Right renal cortex interstitium (tissue), 3 donors: ENCODE measurements at regions not wholly inside any gene's neighbourhood (a gene's known extent, or its start where the extent isn't known, plus 50 kb on each side); places are given as distances from the start of the nearest gene placed in this dataset.

ENCODE experiments used
- DNase-seq, 3 donors: peaks; one replicate each; pipeline ENCODE4 v3.0.0-alpha.2; 2013; ENCODE audit warnings: low read depth in 3 of 3, low spot score in 2 of 3

DNA sequence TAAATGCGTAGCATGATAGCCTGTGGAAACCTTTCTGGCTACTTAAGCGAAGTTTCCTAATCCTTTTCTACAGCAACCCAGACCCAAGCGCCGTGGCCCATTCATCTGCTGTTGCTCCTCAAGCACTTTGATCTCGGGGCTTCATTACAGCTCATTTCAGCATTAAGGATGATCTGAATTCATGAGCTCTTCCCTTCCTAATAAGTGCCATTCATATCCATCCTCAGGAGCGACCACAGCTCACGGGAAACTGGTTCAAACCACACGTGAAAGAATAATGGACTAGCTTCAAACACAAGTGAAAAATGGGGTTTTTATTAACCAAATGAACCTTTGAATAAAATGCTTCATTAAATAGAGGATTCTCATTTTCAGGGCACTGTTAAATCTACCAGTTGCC, 202.6 kb upstream of the LEF1 start:
- no peak for DNase-seq

DNA sequence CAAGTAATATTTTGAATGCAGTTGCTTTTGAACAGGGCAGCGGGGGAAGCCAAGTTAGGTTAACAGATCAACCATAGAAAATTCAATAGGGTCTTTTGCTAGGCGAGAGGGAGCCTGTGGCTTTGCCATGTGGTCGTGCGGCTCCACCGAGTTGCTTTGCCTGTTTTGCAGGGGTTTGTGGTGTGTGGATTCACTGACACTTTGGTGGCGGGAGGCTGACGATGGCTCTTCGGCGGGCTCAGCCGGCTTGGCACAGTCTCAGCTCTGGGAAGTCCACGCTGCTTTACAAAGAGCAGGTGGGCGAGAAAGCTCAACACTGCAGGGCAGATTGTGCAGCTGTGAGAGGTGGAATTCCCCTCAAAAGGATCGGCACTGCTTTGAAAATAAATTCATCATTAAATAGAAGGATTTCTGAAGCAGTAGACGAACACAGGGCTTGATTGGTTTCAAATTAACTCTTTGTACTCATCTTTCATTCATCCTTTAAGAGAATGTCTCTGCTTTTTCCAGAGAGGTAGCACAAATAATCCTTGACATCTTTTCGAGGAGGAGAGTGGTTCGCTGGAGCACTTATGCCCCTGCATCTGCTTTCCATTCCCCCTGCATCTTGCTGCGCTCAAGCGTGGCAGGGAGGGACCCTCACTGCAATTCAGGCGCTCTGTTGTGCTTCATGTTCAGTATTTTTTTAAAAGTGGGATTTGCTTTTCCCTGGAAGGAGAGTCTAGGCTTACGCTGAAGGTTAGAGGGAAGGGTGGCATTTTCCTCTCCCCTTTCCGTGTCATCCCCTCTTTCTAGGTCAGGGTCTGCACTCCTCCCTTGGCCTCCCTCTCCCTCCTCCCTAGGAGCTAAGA, 201.8 kb upstream of the LEF1 start:
- no peak for DNase-seq

DNA sequence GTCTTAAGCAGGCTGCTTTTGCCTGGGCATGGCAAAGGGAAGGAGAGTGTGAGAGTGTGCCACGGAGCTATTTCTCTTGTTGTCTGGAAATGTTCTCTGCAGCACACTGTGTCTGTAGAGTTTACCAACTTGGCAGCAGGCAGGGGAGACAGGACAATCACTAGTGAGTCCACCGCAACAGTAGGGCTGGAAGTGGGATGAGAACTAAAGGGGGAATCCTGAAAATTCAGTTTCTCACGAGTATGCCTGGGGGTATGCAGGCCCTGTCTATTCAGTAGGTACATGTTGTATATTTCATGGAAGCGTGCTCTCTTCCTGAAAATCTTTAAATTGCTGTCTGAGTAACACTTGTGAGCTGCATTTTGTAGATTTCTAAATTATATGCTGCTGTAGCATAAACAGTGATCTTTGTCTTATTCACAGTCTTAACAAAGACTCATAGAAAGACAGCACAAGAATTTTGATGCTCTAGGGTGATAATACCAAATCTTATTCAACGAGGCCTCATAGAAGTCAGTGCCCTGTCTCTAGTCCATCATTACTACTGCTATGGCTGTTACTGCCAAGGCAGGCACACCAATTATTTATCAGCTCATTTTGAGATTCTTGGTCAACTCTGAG, 200.4 kb upstream of the LEF1 start:
- DNase-seq = no peak

GRCh38 chr4:108367751-108368150, 199.0 kb upstream of the LEF1 start:
- DNase-seq = no peak

GRCh38 chr4:108366716-108367115, 198.0 kb upstream of the LEF1 start:
- DNase-seq = no peak

- DNase-seq = no peak
Measured at GRCh38 chr4:108365551-108365950, 196.8 kb upstream of the LEF1 start.

GRCh38 chr4:108361886-108362285, 193.2 kb upstream of the LEF1 start:
- DNase-seq = no peak

DNA sequence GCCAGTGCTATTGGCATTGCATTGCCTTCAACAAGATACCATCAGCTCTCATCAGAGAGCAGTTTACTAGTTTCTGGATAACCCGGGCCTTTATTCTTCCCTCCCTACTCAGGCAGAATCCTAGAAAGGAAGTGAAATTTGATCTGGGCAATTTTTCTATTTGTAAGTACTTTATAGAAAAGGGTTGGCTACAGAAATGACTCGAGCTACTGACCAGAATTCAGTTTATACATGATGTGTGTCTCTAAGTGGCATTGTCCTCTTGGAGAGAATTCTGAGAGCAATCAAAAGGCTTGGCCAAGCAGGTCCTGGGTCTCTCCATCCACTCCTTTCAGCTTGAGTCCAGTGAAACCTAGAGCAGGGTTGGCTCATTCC, 192.7 kb upstream of the LEF1 start:
- DNase-seq = no peak

- peak in 2 of 3 donors; percentile 36 to 53 for DNase-seq
Measured at GRCh38 chr4:108360754-108361445, 192.2 kb upstream of the LEF1 start.

GRCh38 chr4:108359986-108360681, 191.4 kb upstream of the LEF1 start:
- no peak for DNase-seq

DNA sequence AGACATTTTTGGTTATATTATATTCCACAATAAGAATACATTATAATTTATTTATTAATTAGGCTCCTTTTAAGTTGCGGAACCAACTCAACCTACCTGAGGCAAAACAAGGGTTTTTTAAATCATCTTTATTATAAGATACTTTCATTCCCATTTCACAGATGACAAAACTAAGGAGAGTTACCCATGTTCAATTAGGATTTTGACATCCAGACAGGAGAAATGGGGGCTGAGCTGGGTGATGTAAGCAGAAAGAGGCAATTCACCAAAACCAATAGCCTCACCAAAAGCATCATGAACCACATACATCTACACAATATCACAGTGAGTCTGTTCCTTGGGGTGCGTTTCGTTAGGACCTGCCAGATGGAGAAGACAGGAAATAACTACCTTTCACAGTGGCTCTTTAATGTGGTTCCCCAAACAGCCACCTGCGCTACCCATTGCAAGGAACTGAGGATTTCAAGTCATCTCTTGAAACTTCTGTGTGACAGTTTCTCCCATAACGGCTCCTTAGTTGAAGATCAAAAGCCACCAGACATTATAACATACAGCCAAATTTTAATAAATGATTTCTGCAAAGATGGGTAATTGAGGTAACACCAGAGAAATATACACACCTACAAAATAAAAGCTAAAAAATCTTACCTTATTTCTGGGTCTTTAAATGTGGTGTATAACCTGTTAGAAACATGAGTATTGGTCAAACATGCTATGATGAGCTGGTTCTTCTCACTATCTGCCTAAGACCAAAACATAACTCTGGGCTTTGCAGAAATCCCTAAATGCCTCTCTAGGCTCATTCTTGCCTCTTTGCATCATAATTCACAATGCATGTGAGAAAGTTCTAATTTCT, 190.6 kb upstream of the LEF1 start:
- no peak for DNase-seq

DNA sequence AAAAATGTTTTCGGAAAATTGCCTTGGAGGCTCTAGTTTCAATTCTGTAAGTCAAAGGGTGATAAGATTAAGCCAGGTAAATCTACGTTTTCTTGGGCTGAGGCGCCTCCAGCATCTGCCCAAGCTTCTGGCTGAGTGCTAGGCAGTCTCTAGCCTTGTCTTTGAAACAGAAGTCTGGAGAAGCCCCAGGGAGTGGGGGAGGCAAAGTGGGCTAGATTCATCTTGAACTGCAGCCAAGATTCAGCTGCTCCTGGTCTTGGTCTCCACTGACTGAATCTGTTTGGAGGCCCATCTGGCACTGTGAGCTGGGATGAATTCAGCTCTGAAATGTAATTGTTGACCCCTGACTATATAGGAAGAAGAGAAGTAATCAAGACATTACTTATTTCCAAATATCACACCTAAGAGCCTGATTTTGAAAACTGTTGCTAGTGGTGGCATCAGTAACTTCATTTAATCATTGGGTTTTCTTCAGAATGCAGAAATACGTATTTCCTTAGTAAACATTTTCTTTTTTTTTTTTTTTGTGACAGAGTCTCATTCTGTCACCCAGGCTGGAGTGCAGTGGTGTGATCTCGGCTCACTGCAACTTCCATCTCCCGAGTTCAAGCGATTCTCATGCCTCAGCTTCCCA, 187.3 kb upstream of the LEF1 start:
- no peak for DNase-seq

GRCh38 chr4:108355186-108355901, 186.6 kb upstream of the LEF1 start:
- no peak for DNase-seq

DNA sequence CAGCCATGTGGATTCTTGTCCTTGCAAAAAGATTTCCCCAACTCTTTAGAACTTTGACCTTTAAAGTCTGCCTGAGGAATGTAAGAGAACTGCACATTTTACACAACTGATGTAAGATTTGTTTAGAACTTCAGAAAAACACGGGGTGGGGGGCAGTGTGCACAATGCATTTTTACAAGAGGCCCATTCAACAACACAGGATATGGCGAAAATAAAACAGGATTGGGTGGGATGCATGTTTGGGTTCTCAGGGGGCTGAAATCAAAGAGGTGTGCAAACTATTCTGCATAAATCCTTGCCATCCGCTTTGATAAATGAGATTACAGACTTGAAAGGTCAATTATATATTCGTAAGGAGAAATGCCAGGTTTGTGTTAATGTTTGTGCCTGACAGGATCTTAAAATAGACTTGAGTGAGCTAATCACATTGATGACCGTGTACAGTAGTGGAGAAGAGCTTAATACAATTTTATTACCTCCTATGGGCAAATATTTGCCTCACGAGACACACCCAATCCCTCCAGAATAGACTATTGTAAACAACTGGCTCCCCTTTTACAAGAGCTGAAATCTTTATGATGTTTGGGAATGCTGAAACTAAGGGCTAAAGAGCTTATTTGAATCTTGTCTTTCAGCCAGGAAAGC, 184.1 kb upstream of the LEF1 start:
- no peak for DNase-seq

DNA sequence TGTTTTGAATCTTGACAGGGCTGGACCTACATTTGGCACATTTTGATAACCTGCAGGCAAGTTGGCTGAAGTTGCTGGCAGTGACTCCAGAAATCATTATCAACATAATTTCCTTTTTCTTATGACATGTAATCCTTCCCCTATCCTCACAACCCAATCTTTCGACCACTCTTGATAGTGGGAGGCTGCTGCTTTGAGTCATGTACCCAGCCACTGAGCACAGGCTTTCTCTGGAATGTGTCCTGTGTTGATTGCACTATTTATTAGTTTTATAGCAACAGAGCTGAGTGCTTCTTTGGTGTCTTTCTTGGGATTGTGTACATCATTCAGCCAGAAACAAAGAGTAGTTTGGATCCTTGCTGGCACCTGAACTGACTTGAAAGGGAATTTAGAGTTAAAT, 183.1 kb upstream of the LEF1 start:
- no peak for DNase-seq

- DNase-seq = no peak
Measured at GRCh38 chr4:108350332-108350731, 181.6 kb upstream of the LEF1 start.

DNA sequence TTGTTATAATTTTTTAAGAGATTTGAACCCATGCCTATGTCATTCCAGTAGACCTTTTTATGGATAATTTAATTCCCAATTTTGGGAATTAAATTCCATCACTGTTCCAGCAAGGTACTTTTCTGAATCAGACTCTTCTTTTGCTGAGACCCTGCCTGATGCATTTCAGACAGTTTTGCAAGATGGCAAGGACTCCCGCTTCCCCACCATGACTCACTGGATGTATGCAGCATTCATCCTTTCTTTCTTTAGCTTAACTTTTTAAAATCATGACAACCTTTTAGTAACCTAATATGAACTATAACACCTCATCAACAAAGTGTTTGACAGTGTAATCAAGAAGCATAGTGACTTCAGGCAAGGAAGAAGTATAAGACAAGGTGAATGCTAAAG, 178.1 kb upstream of the LEF1 start:
- DNase-seq = no peak

DNA sequence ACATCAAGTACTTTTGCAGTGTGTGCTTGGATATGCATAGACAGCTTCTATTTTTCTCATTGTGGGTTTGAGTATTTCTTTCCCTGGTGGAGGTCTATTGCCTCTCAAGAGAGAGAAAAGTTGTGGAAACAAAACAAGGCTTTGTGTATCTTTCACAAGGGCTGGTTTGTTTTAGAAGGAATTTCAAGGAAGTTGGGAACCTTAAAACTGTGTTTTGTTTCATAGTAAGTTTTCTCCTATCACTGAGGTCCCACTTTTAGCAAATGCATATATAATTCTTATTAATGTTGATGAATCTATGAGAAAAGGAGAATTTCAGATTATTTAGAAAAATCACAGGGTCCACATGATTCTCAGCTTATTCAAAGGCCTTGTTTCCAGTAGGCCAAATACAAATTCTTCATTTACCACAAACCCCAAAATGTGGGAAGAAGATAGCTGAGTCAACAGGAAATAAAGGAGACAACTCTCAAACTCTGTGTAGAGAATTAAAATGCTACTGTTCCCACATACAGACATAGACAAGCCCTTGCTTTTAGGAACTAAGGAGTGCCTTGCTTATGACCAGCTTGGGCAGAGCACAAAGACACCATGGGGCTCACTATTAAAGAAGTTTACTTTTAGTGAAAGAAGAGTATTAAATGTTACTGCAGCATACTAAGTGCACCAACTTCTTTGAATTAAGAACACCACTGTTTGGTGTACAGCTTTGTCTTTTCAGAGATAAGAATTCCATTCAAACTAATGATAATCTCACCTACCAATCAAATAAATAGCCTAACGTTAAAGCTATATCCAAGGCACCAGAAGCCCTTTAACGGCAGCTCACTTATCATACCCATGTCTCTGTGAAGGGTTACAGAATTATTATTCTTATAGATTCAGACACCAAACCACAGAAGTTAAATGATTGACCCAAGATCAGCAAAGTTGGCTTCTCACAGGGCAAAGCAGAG, 177.4 kb upstream of the LEF1 start:
- no peak for DNase-seq
